K562 (cell line): ENCODE measurements at regions not wholly inside any gene's neighbourhood (a gene's known extent, or its start where the extent isn't known, plus 50 kb on each side); places are given as distances from the start of the nearest gene placed in this dataset.
A peak's percentile ranks its signal among the peaks of the same experiment; 100 is the strongest.

Experiments used
- CBX2 ChIP-seq: fragments of 200-600 bp; sonication (generic); IDR thresholded peaks from one replicate; pipeline ENCODE4 v1.6.1; 2012; ENCODE audit warnings: mild to moderate bottlenecking, low read length, inconsistent platforms; ENCODE audit not compliant: insufficient read depth, poor library complexity, severe bottlenecking
- DMBX1 ChIP-seq: fragments of 250-450 bp; sonication (Bioruptor Pico); IDR thresholded peaks from 2 replicates; pipeline ENCODE4 v1.8.0; 2022; ENCODE audit warnings: inconsistent platforms, mild to moderate bottlenecking, moderate library complexity, borderline replicate concordance
- ELF1 ChIP-seq: fragments of 200-800 bp; sonication (Bioruptor generic); IDR thresholded peaks from 2 replicates; pipeline ENCODE4 v1.6.1; 2016; ENCODE audit warnings: missing genetic modification characterization, missing compliant biosample characterization
- GTF3C2 ChIP-seq: IDR thresholded peaks from 3 replicates; pipeline ENCODE4 v1.6.1; 2011; ENCODE audit warnings: borderline replicate concordance, mild to moderate bottlenecking, moderate library complexity; ENCODE audit not compliant: insufficient read length; ENCODE audit errors: extremely low read depth
- HOXB6 ChIP-seq: fragments of 250-450 bp; sonication (Bioruptor Pico); IDR thresholded peaks from 2 replicates; pipeline ENCODE4 v1.5.1; 2022; ENCODE audit warnings: mild to moderate bottlenecking, borderline replicate concordance
- MCM2 ChIP-seq: fragments of 450-650 bp; IDR thresholded peaks from 2 replicates; pipeline ENCODE4 v1.6.1; 2017; ENCODE audit warnings: low read depth, mild to moderate bottlenecking
- NONO ChIP-seq, 2 experiments: fragments of 200-400 bp in 1 of 2; fragments of 450-650 bp in 1 of 2; formaldehyde crosslinking in 1 of 2; IDR thresholded peaks; 2 replicates each; pipeline ENCODE4 v1.6.1; 2017; ENCODE audit warnings: low read depth in 2 of 2, mild to moderate bottlenecking in 2 of 2, moderate library complexity in 2 of 2, low read length in 1 of 2
- PBX2 ChIP-seq, 2 experiments: IDR thresholded peaks in 1 of 2; conservative IDR thresholded peaks in 1 of 2; 2 replicates each; pipeline ENCODE4 v1.6.1; 2016; ENCODE audit warnings: low read depth in 2 of 2, mild to moderate bottlenecking in 1 of 2, missing compliant biosample characterization in 1 of 2, missing genetic modification characterization in 1 of 2, moderate library complexity in 1 of 2
- PHF21A ChIP-seq: fragments of 450-650 bp; IDR thresholded peaks from 2 replicates; pipeline ENCODE4 v1.6.1; 2017; ENCODE audit warnings: low read depth, borderline replicate concordance
- TAL1 ChIP-seq: fragments of 450-650 bp; IDR thresholded peaks from 2 replicates; pipeline ENCODE4 v1.6.1; 2016; ENCODE audit warnings: mild to moderate bottlenecking
- UBTF ChIP-seq, 2 experiments: IDR thresholded peaks; 2 replicates each; pipeline ENCODE4 v1.6.1; 2012; ENCODE audit warnings: improper control_type of control experiment in 2 of 2, low read depth in 2 of 2, low read length in 2 of 2, borderline replicate concordance in 1 of 2
- ZNF133 ChIP-seq: fragments of 250-450 bp; sonication (Bioruptor Pico); IDR thresholded peaks from 2 replicates; pipeline ENCODE4 v1.4.0; 2020; ENCODE audit warnings: mild to moderate bottlenecking
- ZNF77 ChIP-seq: fragments of 250-450 bp; sonication (Bioruptor Pico); IDR thresholded peaks from 2 replicates; pipeline ENCODE4 v1.5.0; 2020

- 0 out of 4 replicates have a peak, but pooled peaks of 1 of the 2 experiments have one; percentile 60 for TF ChIP-seq UBTF (IDR thresholded peaks at IDR 0.05; ENCODE audit: borderline replicate concordance in 1 of 2, low read depth in 2 of 2, low read length in 2 of 2)
- no peak for TF ChIP-seq ZNF133 (CRISPR knock-in tag)
- TF ChIP-seq NONO (IDR thresholded peaks at IDR 0.05; ENCODE audit: low read depth in 2 of 2, low read length in 1 of 2): no peak
- no peak for TF ChIP-seq ELF1 (tag)
- no peak for TF ChIP-seq CBX2
- no peak for TF ChIP-seq MCM2
- TF ChIP-seq PHF21A: no peak
- TF ChIP-seq GTF3C2: no peak
- no peak for TF ChIP-seq HOXB6 (CRISPR knock-in tag)
- no peak for TF ChIP-seq ZNF77 (CRISPR knock-in tag)
- TF ChIP-seq TAL1: no peak
- no peak for TF ChIP-seq DMBX1 (CRISPR knock-in tag)
- TF ChIP-seq PBX2 (CRISPR knock-in tag; IDR thresholded peaks at IDR 0.05; ENCODE audit: low read depth): peak; percentile 4; the same call in 1 of the 2 replicates
- no peak for TF ChIP-seq PBX2 (tag; conservative IDR thresholded peaks at IDR 0.05; ENCODE audit: low read depth)
These were observed 68.5 kb upstream of the IGLL5 start (continued) for GRCh38 chr22:22818861-22819855.
